Stimulated activated CD8-positive, alpha-beta memory T cell treated with anti-CD3 and anti-CD28 coated beads, Interleukin-15, amount 100 ng/mL, for 48 hours (primary cell): ENCODE measurements at regions not wholly inside any gene's neighbourhood (a gene's known extent, or its start where the extent isn't known, plus 50 kb on each side); places are given as distances from the start of the nearest gene placed in this dataset.
"Not testable (repeated sequence)": the region's sequence is repeated elsewhere in the genome, so short reads cannot be mapped to it uniquely, and the experiment has no call there.

ENCODE experiments used
- DNase-seq, 2 donors: peaks; one replicate each; pipeline ENCODE4 v3.0.0-alpha.2; 2020; ENCODE audit warnings: low read depth in 2 of 2

- no peak for DNase-seq
Observed at GRCh38 chr18:22040533-22040932, 128.9 kb upstream of the GATA6 start.

GRCh38 chr18:22043837-22044236 lies 125.6 kb upstream of the GATA6 start:
- no peak for DNase-seq

DNA sequence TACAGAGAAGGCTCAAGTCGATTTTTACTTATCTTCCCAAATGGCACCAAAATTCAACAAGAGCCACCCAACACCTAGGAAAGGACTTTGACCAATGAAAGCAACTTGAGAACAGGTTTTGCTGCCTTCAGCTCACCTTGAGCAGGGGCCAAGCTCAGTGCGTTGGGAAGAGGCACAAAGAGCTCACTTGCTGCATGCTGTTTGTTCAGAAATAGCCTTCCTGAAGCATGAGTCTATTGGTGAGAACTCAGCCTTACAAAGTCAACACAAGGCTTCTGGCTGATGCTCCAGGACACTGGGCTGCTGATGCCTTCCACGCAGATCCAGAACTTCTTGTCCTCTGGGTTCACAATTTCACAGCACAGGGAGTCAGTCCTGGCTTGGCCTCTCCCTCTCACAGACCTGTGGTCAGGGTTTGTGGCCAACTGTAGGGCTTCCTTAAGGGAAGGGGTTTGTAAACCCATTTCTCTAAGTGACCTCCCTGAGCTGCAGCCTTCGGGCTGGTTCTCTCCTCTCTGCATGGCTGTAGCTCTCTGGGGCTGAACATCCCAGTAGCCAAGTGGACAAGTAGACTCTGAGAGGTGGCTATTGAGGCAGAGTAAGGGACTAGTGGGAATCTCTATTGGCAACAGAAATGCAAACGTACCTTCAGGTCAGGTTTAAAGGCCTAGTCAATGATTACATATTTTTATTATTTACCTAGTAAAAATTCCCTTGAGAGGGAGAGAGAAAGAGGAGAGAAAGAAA lies 124.7 kb upstream of the GATA6 start:
- DNase-seq: no peak

GRCh38 chr18:22045221-22045918 lies 124.0 kb upstream of the GATA6 start:
- DNase-seq: no peak

- DNase-seq: no peak
Observed at GRCh38 chr18:22046473-22046872, 122.9 kb upstream of the GATA6 start.

DNA sequence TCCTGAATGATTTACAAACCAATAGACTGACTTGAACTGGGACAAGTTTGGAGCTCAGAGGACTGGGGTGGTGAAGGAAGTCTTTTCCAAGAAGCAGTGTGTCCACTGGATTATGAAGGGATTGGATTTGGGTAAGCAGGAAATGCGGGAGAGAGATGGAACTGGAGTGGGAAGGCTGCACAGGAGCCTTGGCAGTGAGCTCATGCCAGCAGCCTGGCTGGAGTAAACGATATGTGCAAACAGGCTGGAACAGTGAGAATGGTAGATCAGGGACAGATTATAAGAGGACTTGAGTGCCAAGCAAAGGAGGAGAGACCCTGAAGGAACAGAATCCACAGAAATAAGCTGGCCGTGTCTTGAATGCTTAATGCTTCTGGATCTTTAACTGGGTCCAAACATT lies 121.9 kb upstream of the GATA6 start:
- no peak for DNase-seq

- DNase-seq: no peak
Observed at GRCh38 chr18:22048221-22048620, 121.2 kb upstream of the GATA6 start.

DNA sequence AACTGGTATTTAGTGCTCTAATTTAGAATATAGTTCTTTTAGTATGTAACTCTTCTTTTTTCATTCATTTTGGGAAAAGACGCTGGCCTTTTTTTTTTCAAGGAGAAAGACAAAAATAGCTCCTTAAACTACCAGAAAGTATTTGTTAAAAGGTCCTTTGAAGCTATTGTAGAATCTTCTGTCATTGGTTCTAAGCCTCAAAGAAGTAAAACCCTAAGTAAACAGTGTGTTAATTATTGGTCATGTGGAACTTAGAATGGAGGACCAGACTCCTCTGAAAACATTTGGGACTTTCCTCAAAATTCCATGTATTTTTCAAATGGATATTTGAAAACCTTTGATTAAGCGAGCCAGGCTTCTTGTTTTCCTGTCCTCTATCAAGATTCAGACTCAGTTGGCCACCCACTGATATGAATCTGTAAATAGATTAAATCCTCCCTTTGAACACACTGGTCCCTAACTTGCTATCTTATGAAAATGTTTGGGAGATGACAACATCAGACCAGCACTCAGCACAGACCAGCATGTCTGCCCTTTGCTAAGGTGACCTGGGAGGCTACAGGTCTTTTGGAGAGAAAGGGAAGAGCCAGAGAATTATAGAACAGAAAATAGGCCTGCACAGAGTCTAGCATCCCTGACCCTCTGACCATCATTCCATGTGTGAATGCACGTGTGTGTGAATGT lies 120.3 kb upstream of the GATA6 start:
- no peak for DNase-seq

DNA sequence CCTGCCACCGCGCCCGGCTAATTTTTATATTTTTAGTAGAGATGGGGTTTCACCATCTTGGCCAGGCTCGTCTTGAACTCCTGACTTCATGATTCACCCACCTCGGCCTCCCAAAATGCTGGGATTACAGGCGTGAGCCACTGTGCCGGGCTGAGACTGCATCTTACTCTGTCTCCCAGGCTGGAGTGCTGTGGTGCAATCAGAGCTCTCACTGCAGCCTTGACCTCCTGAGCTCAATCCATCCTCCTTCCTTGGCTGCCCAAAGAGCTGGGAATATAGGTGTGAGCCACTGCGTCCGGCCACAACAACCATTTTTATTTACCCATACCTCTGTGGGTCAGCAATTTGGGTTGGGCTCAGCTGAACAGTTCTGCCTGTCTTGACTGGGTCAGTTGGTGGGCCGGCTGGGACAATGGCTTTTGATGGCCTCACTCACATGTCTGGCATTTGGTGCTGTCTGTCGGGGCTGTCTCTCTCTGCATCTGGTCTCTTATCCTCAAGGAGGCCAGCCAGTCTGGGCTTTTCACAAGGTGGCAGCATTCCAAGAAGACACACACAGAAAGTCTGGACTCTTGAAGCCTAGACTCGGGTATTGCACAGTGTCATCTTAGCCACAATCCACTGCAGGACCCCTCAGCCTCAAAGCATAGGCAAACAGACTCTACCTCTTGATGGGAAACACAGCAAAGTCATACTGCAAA lies 116.8 kb upstream of the GATA6 start:
- DNase-seq: no peak

DNA sequence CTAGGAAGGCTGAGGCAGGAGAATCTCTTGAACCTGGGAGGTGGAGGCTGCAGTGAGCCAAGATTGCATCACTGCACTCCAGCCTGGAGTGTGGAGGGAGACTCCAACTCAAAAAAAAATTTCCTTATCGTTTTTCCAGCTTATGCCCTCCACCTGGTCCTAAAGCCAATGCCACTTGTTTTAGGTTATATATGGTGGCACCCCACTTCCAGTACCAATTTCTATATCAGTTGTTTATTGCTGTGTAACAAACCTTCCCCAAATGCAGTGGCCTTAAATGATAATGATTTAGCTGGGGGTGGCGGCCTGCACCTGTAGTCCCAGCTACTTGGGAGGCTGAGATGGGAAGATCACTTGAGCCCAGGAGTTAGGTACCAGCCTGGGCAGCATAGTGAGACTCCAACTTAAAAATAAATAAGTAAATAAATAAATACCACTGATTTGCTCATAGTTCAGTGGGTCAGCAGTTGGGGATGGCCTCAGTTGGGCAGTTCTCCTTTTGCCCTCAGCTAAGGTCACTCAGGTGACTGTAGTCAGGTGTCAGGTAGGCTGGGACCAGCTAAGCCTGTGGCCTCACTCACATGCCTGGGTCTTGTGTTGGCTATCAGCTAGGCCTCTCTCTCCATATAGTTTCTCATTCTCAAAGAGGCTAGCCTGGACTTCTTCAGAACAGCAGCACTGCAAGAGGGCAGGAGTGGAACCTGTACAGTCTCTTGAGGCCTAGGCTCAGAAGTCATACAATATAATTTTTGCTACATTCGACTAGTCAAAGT lies 113.7 kb upstream of the GATA6 start:
- no peak for DNase-seq

DNA sequence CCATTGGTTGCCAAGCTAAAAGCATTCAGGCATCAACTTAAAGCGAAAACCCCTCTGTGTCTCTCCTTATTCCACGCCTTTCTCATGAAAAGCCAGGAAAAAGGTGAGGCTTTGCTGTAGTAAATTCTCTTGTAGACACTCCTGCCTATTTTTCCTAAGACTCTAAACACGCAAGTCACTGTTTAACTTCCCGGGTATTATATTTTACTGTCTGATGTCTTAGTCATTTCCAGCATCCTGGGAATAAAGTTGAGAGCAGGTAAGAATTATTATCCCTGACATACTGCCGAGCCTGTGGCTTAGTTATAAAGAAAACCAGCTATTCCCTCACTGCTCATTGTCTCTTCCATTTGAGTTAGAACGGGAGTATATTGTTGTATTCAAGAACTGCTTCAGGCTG lies 112.4 kb upstream of the GATA6 start:
- DNase-seq: no peak

GRCh38 chr18:22057908-22058527 lies 111.4 kb upstream of the GATA6 start:
- DNase-seq: no peak

DNA sequence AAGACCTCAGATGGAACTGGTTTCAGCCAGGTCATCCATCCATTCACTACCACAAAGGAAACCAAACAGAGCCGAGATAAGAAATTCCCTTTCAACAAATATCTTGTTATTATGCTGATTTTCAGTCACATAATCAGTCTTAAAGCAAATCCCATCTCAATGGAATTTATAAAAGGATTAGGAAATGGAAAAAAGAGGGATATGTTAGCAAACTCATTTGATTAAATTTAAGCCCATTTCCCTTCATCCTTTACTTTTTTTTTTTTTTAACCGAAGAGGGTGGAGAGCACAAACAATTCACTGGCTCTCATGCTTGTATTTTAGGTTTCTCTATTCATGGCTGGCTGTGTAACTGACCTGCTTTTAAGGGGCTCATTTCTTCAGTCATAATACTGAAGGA lies 109.0 kb upstream of the GATA6 start:
- no peak for DNase-seq

DNA sequence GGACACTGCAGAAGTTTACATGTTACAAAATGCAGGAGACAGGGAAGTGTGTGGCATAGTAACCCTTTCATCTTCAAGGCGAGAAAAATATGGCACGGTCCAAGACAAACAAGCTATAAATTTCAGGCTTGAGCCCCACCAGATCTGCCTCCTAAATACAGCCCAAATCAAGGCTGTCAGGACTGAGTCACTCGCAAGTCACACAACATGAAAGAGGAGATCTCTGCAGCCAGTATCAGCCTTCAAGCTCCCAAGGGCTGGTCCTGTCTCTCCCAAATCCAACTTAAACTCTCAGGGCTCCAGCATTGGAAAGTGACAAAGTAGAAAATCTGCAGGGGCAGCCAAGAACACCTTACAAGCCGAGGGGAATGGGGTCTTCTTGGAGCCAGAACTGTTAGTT lies 106.3 kb upstream of the GATA6 start:
- no peak for DNase-seq

DNA sequence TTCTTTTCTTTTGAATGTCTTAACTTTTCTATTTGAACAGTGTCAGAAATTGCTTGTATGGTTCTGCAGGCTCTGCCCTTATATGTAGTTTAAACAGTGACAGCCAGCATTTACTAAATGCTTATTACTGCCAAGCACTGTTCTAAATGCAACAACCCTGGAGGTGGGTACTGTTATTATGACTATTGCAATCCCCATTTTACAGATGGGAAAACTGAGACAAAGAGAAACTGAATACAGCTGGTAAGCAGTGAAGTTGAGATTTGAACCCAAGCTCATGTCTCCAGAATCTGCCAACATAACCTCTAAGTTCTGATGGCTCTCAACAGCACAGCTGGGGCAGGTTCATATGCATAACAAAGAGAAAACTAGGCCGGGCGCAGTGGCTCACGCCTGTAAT lies 105.7 kb upstream of the GATA6 start:
- DNase-seq: no peak

GRCh38 chr18:22064581-22064980 lies 104.8 kb upstream of the GATA6 start:
- DNase-seq: no peak

GRCh38 chr18:22065311-22065710 lies 104.1 kb upstream of the GATA6 start:
- no peak for DNase-seq

DNA sequence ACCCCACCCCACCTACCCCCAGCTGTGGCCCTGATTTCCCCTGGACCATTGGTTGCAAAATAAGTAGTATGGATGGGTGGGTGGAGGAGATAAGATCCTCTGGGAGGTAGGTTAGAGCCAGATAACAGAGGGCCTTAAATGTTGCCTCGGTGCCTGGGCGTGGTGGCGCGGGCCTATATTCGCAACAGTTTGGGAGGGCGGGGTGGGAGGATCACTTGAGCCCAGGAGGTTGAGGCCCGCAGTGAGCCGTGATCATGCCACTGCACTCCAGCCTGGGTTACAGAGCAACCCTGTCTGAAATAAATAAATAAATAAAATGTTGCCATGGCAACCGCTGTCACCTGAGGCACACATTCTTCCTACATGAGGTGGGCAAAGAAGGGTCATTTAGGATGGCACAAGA lies 103.3 kb upstream of the GATA6 start:
- DNase-seq: no peak

DNA sequence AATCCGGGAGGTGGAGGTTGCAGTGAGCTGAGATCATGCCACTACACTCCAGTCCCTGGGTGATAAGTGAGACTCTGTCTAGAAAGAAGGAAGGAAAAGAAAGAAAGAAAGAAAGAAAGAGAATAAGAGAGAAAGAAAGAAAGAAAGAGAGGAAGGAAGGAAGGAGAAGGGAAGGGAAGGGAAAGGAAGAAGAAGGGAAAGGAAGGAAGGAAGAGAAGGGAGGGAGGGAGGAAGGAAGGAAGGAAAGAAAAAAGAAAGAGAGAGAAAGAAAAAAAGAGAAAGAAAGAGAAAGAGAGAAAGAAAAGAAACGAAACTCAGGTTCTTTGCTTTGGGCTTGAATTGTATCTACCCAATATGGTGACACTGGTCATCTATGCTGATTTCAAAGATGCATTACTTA lies 102.3 kb upstream of the GATA6 start:
- no peak for DNase-seq

DNA sequence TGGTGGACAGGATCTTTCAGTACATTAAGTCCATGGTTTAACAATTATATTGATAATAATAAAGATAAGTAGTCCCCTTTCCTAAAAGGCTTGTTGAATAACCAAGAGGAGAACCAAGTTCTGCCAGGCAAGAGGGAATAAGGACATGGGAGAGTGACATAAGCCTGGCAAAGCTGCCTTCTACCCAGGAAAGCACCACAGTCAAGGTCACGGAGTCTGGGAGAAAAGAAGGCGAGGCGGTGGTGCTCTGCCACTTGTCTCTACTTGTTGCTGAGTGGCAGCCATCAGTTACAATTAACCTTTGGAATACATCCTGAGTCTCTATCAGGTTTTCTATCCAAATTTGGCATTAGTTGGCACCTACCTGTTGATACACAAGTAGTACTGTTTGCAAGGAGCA lies 101.7 kb upstream of the GATA6 start:
- DNase-seq: no peak

GRCh38 chr18:22068784-22069183 lies 100.6 kb upstream of the GATA6 start:
- not testable (repeated sequence) for DNase-seq
